Testis (tissue), 2 donors: ENCODE measurements at regions not wholly inside any gene's neighbourhood (a gene's known extent, or its start where the extent isn't known, plus 50 kb on each side); places are given as distances from the start of the nearest gene placed in this dataset.

Experiments used
- POLR2A ChIP-seq: fragments of 450-650 bp; IDR thresholded peaks from one replicate; pipeline ENCODE4 v1.6.1; 2017; ENCODE audit warnings: antibody characterized with exemption, mild to moderate bottlenecking, moderate library complexity
- TF ChIP-seq, protein P1 (sequence below), 3 experiments: fragments of 450-650 bp in 2 of 3; fragments of 200-600 bp in 1 of 3; sonication (generic) in 1 of 3; IDR thresholded peaks; one replicate each; pipeline ENCODE4 v1.5.1; 2016 to 2019; ENCODE audit warnings: antibody characterized with exemption in 3 of 3, mild to moderate bottlenecking in 2 of 3, moderate library complexity in 1 of 3

DNA sequence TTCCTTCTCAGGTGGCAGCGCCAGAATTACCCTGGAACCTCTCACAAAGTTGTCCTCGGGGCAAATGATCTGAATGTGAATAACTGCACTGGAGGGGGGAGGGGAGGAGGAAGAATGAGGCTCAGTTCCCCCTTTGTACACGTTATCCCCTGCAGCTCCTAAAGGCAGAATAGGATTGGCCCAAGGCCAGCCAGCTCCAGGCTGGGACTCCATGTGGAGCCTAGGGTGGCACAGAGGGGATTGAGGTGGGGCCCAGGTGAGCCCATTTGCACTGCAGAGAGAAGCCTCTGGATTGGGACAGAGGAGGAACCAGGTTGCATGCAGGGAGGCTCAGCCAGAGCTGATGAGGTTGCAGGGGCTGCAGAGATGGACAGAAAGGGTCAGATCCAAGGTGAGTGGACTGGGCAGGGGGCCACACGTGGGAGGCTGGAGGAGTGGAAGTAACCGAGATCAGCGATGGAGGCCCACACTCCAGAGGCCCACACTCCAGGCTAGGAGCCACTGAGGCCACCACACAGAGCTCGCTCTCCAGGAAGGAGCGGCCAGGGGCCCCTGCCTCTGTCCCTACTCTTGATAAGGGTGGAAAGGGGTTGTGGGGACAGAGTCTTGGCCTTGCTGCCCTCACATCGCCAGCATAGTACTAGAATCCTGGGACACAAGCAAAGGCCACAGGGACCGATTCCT is 78.6 kb downstream of the RBFOX3 start:
- TF ChIP-seq, protein P1, sequence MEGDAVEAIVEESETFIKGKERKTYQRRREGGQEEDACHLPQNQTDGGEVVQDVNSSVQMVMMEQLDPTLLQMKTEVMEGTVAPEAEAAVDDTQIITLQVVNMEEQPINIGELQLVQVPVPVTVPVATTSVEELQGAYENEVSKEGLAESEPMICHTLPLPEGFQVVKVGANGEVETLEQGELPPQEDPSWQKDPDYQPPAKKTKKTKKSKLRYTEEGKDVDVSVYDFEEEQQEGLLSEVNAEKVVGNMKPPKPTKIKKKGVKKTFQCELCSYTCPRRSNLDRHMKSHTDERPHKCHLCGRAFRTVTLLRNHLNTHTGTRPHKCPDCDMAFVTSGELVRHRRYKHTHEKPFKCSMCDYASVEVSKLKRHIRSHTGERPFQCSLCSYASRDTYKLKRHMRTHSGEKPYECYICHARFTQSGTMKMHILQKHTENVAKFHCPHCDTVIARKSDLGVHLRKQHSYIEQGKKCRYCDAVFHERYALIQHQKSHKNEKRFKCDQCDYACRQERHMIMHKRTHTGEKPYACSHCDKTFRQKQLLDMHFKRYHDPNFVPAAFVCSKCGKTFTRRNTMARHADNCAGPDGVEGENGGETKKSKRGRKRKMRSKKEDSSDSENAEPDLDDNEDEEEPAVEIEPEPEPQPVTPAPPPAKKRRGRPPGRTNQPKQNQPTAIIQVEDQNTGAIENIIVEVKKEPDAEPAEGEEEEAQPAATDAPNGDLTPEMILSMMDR (IDR thresholded peaks at IDR 0.05): no peak
- TF ChIP-seq POLR2A: no peak
